ENCODE measurements at regions not wholly inside any gene's neighbourhood (a gene's known extent, or its start where the extent isn't known, plus 50 kb on each side); places are given as distances from the start of the nearest gene placed in this dataset.

DNA sequence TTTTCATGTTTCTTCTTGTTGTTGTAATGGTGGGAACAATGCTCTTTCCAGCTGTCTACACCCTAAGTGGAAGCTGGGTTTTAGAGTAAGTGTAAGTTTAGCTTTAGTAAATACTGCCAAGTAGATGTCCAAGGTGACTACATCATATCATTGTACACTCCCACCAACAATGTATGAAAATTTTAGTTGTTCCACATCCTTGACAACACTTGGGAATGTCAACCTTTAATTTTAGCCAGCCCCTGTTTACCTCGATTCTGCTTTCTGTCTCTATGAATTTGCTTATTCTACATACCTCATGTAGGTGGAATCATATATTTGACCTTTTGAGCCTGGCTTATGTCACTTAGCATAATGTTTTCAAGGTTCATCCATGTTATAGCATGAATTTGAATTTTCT, 93.0 kb downstream of the MTPAP start:
- no peak overlapping the region for H3K4me3 Mint-ChIP-seq (ENCODE audit: unreplicated experiment)
- H3K9me3 Mint-ChIP-seq (ENCODE audit: unreplicated experiment): no peaks in the 10 kb centered on the region
- H3K27ac Mint-ChIP-seq (ENCODE audit: low read depth, unreplicated experiment): no peak overlapping the region
- CTCF ChIA-PET: no interaction called here
- no peaks in the 10 kb centered on the region for H3K4me1 Mint-ChIP-seq (ENCODE audit: insufficient read depth, unreplicated experiment)
- intact Hi-C loops (cut with micrococcal nuclease): no loop called here
- no peak for DNase-seq (ENCODE audit: unreplicated experiment)
- no peaks in the 10 kb centered on the region for H3K36me3 Mint-ChIP-seq (ENCODE audit: insufficient read depth, unreplicated experiment)
- TF ChIP-seq, protein P1, sequence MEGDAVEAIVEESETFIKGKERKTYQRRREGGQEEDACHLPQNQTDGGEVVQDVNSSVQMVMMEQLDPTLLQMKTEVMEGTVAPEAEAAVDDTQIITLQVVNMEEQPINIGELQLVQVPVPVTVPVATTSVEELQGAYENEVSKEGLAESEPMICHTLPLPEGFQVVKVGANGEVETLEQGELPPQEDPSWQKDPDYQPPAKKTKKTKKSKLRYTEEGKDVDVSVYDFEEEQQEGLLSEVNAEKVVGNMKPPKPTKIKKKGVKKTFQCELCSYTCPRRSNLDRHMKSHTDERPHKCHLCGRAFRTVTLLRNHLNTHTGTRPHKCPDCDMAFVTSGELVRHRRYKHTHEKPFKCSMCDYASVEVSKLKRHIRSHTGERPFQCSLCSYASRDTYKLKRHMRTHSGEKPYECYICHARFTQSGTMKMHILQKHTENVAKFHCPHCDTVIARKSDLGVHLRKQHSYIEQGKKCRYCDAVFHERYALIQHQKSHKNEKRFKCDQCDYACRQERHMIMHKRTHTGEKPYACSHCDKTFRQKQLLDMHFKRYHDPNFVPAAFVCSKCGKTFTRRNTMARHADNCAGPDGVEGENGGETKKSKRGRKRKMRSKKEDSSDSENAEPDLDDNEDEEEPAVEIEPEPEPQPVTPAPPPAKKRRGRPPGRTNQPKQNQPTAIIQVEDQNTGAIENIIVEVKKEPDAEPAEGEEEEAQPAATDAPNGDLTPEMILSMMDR (IDR thresholded peaks at IDR 0.05; ENCODE audit: unreplicated experiment): no peak
- no TSS peak for BruUV-seq (replicated peaks)
- POLR2A ChIA-PET: no interaction called here
- H3K27me3 Mint-ChIP-seq (ENCODE audit: insufficient read depth, unreplicated experiment): no peaks in the 10 kb centered on the region

GRCh38 chr10:30254926-30255325, 94.2 kb downstream of the MTPAP start:
- BruUV-seq (replicated peaks): no TSS peak
- TF ChIP-seq, protein P1 (IDR thresholded peaks at IDR 0.05; ENCODE audit: unreplicated experiment): no peak
- no peaks in the 10 kb centered on the region for H3K4me1 Mint-ChIP-seq (ENCODE audit: insufficient read depth, unreplicated experiment)
- DNase-seq (ENCODE audit: unreplicated experiment): no peak
- ChIA-PET CTCF (interaction anchor here (0.5 to 0.7 kb wide), 2 partner anchors 14 to 35 kb away, joined by 3 to 4 read pairs; no protein-coding TSS in a partner anchor), POLR2A (no interaction called here)
- H3K9me3 Mint-ChIP-seq (ENCODE audit: unreplicated experiment): no peaks in the 10 kb centered on the region
- intact Hi-C loops (cut with micrococcal nuclease): no loop called here
- H3K27ac Mint-ChIP-seq (ENCODE audit: low read depth, unreplicated experiment): no peak overlapping the region
- no peak overlapping the region for H3K4me3 Mint-ChIP-seq (ENCODE audit: unreplicated experiment)
- H3K27me3 Mint-ChIP-seq (ENCODE audit: insufficient read depth, unreplicated experiment): no peaks in the 10 kb centered on the region
- no peaks in the 10 kb centered on the region for H3K36me3 Mint-ChIP-seq (ENCODE audit: insufficient read depth, unreplicated experiment)

GRCh38 chr10:30248728-30249127, 100.3 kb downstream of the MTPAP start:
- TF ChIP-seq, protein P1 (IDR thresholded peaks at IDR 0.05; ENCODE audit: unreplicated experiment): no peak
- no peaks in the 10 kb centered on the region for H3K4me1 Mint-ChIP-seq (ENCODE audit: insufficient read depth, unreplicated experiment)
- H3K4me3 Mint-ChIP-seq (ENCODE audit: unreplicated experiment): no peak overlapping the region
- ChIA-PET CTCF (no interaction called here), POLR2A (interaction anchor here (0.6 kb wide), 1 partner anchor 1955 kb away, joined by 5 read pairs; no protein-coding TSS in a partner anchor)
- DNase-seq (ENCODE audit: unreplicated experiment): no peak
- intact Hi-C loops (cut with micrococcal nuclease): no loop called here
- H3K27ac Mint-ChIP-seq (ENCODE audit: low read depth, unreplicated experiment): no peak overlapping the region
- no peaks in the 10 kb centered on the region for H3K36me3 Mint-ChIP-seq (ENCODE audit: insufficient read depth, unreplicated experiment)
- no peaks in the 10 kb centered on the region for H3K9me3 Mint-ChIP-seq (ENCODE audit: unreplicated experiment)
- H3K27me3 Mint-ChIP-seq (ENCODE audit: insufficient read depth, unreplicated experiment): no peaks in the 10 kb centered on the region
- no TSS peak for BruUV-seq (replicated peaks)

- TF ChIP-seq, protein P1 (IDR thresholded peaks at IDR 0.05; ENCODE audit: unreplicated experiment): no peak
- CTCF ChIA-PET: no interaction called here
- no peaks in the 10 kb centered on the region for H3K36me3 Mint-ChIP-seq (ENCODE audit: insufficient read depth, unreplicated experiment)
Observed at GRCh38 chr10:30247704-30248103, 101.4 kb downstream of the MTPAP start.

More at GRCh38 chr10:30247704-30248103, 101.4 kb downstream of the MTPAP start:
- intact Hi-C loops (cut with micrococcal nuclease): no loop called here
- no TSS peak for BruUV-seq (replicated peaks)
- no peaks in the 10 kb centered on the region for H3K27me3 Mint-ChIP-seq (ENCODE audit: insufficient read depth, unreplicated experiment)
- H3K27ac Mint-ChIP-seq (ENCODE audit: low read depth, unreplicated experiment): no peak overlapping the region
- no peak for DNase-seq (ENCODE audit: unreplicated experiment)
- no peaks in the 10 kb centered on the region for H3K4me1 Mint-ChIP-seq (ENCODE audit: insufficient read depth, unreplicated experiment)
- POLR2A ChIA-PET: interaction anchor here (1.1 kb wide), 1 partner anchor 16 kb away, joined by 3 read pairs; no protein-coding TSS in a partner anchor
- no peaks in the 10 kb centered on the region for H3K9me3 Mint-ChIP-seq (ENCODE audit: unreplicated experiment)
- H3K4me3 Mint-ChIP-seq (ENCODE audit: unreplicated experiment): no peak overlapping the region

All from MCF 10A (cell line).